ENCODE measurements at regions not wholly inside any gene's neighbourhood (a gene's known extent, or its start where the extent isn't known, plus 50 kb on each side); places are given as distances from the start of the nearest gene placed in this dataset.
"Not testable (repeated sequence)": the region's sequence is repeated elsewhere in the genome, so short reads cannot be mapped to it uniquely, and the experiment has no call there.

DNA sequence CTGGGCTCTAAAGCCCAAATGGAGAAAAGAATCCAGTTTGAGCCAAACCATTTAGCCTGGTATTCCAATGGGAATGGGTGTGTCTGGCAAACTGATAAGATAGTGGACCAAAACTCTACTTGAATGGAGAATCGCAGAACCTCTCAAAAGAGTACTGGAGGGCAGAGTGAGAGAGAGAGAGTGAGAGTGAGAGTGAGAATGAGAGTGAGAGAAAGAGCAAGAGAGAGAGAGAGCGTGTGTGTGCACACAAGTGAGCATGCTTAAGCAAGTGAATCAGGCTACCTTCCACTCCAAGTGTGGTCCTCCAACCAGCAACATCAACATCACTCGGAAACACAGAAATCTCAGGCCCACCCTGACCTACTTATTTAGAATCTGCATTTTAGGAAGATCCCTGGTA is 58.8 kb downstream of the UQCRFS1 start:
- DNase-seq = no peak

DNA sequence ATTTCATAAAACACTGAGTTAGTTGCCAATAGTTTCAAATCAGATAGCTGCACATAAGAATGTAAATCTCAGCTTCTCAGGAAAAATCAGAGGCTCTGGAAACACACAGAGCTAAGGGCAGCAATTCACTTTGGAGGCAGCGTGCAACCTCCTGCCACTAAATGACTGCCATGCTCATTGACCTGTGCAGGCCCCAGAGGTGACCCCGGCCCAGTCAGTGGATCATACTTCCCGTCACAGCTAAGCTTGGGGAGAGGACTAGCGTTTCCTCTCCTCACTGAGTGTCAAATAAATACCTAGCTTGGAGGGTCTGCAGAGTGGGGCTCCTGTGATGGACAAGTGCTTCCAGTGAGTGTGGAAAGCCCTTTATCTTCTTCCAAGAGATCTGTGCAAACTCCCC is 67.2 kb downstream of the UQCRFS1 start:
- DNase-seq = no peak

DNA sequence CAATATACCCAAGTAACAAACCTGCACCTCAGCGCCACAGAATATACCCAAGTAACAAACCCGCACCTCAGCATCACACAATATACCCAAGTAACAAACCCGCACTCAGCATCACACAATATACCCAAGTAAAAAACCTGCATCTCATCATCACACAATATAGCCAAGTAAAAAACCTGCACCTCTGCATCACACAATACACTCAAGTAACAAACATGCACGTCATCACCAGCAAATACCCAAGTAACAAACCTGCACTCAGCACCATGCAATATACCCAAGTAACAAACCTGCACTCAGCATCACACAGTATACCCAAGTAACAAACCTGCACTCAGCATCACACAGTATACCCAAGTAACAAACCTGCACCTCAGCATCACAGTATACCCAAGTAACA is 69.8 kb downstream of the UQCRFS1 start:
- DNase-seq = no peak

GRCh38 chr19:29139227-29139626 is 73.7 kb downstream of the UQCRFS1 start:
- DNase-seq = no peak

GRCh38 chr19:29138206-29138605 is 74.7 kb downstream of the UQCRFS1 start:
- DNase-seq = not testable (repeated sequence)

- DNase-seq = no peak
Observed at GRCh38 chr19:29131456-29131855, 81.5 kb downstream of the UQCRFS1 start.

DNA sequence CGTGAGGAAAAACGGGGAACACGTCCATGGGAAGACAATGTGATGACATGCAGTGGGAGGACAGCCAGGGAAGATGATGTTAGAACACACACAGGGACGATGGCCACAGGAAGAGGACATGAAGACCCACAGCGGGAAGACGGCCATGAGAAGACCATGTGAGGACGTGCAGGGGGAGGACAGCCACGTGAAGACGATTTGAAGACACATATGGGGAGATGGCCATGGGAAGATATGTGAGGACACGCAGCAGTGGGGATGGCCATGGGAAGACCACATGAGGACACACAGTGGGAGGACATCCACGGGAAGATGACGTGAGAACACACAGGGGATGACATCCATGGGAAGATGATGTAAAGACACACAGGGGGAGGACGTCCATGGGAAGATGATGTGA is 83.8 kb downstream of the UQCRFS1 start:
- no peak for DNase-seq

DNA sequence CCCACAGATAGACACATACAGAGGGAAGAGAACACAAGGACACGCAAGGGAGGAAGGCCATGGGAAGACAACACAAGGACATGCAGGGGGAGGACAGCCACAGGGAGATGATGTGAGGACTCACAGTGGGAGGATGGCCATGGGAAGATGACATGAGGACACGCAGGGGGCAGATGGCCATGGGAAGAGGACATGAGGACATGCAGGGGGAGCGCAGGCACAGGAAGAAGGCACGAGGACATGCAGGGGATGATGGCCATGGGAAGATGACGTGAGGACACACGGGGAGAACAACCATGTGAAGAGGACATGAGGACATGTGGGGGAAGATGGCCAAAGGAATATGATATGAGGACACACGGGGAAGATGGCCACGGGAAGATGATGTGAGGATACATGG is 84.7 kb downstream of the UQCRFS1 start:
- DNase-seq = no peak

DNA sequence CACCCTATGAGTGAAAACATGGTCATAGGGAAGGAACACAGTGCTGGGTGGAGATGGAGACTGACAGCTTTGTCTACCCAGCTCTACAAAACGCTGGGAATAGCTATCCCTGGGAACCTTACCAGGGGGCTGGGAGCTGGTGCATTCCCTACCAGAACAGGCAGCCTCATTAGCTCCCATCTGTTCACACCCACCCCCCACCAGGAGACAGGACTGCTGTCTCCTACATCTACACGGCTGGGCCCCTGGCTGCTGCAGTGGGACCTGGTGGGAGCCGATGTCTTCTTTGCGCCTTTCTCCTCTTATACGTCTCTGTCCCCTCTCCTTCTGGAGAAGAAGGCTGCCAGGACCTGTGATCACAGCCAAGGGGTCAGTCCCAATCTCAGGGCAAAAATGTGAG is 90.8 kb downstream of the UQCRFS1 start:
- DNase-seq = no peak

DNA sequence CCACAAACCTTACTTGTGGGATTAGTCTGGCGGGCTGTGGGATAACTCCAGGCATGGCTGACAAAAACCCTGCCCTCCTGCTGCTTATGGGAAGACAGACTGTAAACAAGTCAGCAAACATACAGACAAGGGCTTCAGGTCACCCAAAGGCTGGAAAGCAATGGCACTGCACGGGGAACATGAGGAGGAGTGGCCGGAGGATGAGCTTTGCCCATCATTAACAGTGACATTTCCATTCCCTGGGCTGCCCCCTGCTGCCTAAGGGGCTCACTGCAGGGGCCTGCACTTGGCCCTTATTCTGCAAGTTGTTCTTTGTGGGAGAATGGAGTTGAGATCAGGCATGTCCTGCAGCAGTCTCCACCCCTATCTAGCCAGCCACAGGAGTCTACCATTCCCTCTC is 91.3 kb downstream of the UQCRFS1 start:
- DNase-seq = no peak

- no peak for DNase-seq
Observed at GRCh38 chr19:29120466-29120865, 92.5 kb downstream of the UQCRFS1 start.

- no peak for DNase-seq
Observed at GRCh38 chr19:29119590-29119989, 93.4 kb downstream of the UQCRFS1 start.

- DNase-seq = no peak
Observed at GRCh38 chr19:29118389-29118788, 94.6 kb downstream of the UQCRFS1 start.

DNA sequence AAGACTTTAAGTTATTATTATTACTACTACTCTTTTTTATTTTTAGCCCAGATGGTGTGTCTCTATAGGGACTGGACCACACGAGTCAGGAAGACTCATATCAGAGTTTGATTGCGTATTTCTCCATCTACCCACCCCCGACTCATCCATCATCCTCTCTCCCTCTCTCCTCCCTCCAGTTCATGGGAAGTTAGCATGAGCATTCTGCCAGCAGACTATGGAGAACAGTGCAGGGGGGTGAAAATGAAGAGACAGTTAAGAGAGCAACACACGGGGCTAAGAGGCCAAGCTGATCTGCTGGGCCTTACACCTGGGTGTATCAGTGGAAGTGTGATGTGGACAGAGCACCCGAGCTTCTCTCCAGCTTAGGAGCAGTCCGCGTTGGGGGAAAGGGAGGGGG is 95.0 kb downstream of the UQCRFS1 start:
- no peak for DNase-seq

DNA sequence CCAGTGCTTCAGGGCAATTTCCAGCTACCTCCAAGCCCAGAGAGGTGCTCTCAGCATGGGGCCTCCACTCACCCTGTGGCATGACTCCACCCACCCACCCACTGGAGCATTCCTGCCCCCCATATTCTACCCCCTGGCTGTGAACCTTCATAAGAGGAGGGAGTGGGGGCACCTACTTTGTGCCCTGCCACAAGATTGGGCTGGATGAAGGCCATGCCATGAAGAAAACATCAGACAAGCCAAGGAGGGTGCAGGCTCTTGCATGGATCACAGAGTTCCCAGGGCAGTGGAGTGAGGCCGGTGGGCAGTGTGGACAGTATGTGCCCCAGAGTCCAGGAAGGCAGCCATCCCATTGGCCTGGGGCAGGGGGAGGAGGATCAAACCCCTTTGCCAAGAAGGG is 97.8 kb downstream of the UQCRFS1 start:
- no peak for DNase-seq

DNA sequence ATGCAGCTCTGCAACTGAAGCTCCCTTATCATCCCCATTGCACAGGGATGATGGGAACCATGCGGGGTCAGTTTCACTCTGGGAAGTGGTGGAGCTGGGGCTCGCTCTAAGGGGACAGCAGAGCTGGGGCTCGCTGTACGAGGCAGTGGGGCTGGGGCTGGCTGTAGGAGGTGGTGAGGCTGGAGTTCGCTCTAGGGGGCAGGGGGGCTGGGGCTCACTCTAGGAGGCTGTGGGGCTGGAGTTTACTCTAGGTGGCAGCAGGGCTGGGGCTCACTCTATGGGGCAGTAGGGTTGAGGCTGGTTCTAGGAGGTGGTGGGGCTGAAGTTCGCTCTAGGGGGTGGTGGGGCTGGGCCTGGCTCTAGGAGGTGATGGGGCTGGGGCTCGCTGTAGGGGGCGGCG is 99.1 kb downstream of the UQCRFS1 start:
- no peak for DNase-seq

DNA sequence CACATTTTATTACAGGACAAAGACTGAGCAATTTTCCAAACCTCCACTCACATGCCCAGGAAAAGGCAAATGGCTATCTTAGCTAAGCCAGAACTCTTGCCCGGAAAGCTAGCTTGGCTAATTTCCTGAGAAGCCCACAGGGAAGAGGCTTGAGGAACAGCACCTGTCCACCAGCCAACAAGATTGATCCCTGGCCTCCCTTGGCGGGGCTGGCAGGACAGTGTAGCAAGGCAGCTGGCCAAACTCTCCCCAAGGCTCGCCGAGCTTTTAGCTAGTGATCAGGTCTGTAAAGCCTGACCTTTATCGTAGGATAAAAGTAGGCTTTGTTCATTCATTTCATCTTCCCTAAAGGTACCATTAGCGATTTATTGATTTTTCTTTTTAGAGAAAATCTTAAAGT is 101.4 kb downstream of the UQCRFS1 start:
- no peak for DNase-seq

GRCh38 chr19:29107831-29108230 is 105.1 kb downstream of the UQCRFS1 start:
- DNase-seq = no peak

GRCh38 chr19:29106346-29106885 is 106.5 kb downstream of the UQCRFS1 start:
- no peak for DNase-seq

DNA sequence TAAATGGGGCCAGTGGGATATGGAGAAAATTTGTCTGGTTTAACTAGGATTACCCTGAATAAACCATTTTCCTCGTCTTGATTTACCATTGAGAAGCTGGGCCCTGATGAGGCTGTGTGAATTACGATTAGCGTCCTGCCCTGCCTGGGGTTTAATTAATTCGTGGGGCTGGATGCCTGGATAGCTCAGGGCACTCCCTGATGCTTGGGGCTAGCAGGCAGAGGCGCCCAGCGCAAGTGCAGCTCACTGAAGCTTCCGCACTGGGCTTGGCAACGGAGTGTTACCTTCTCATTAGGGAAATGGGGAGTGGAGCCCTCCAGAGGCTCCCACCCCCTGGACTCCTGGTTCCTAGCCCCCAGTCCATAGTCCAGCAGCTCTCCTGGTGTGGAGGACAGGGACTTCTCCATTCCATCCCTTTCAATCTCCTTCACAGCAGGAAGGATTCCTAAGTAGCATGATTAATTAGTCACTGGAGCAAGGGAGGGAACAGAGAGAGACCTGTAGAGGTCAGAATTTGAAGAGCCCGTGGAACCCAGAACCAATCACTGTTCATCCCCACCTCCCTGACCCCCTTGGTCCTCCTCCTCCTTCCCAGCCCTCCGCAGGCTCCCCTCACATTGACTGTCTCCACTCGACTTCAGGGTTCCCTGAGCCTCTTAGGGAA is 107.2 kb downstream of the UQCRFS1 start:
- no peak for DNase-seq

GRCh38 chr19:29104605-29105241 is 108.2 kb downstream of the UQCRFS1 start:
- no peak for DNase-seq

- no peak for DNase-seq
Observed at GRCh38 chr19:29098863-29099481, 114.0 kb downstream of the UQCRFS1 start.

GRCh38 chr19:29098091-29098490 is 114.9 kb downstream of the UQCRFS1 start:
- no peak for DNase-seq

DNA sequence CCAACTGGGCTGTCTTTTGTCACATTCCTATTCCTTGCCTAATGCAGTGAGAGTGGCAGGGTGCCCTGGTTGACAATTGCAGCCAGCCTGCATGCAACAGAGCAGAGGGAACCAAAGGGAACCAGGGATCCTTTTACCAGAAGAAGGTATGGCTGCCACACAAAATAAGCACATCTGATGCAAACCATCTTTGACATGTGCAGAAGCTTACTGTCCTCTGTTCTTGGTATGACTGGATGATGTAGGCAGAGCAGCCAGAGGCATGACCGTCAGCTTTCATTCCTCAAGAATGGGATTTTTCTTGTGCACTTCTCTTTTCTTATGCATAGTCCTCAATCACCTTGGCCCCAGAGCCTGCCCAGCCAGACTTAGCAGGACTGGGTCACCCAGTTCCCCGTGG is 116.1 kb downstream of the UQCRFS1 start:
- no peak for DNase-seq
